ENCODE measurements at regions not wholly inside any gene's neighbourhood (a gene's known extent, or its start where the extent isn't known, plus 50 kb on each side); places are given as distances from the start of the nearest gene placed in this dataset.

- Histone ChIP-seq H3K4me2 (ENCODE audit: insufficient read depth, low read length) (no peak overlapping the region), H4K20me1 (ENCODE audit: insufficient read depth, low read length) (no peaks in the 10 kb centered on the region), H3K79me2 (ENCODE audit: insufficient read depth, low read length) (no peaks in the 10 kb centered on the region), H3K4me3 (ENCODE audit: insufficient read depth, low read length) (no peak overlapping the region), H3K4me1 (ENCODE audit: insufficient read depth, low read length) (no peaks in the 10 kb centered on the region), H3K27me3 (ENCODE audit: insufficient read depth, low read length) (peaks cover 10% of the 10 kb centered on the region), H3K36me3 (ENCODE audit: insufficient read depth, low read length) (no peaks in the 10 kb centered on the region), H2AFZ (ENCODE audit: low read length) (no peak overlapping the region), H3K9me3 (ENCODE audit: low read depth, low read length) (no peaks in the 10 kb centered on the region), H3K27ac (ENCODE audit: low read depth, low read length) (no peak overlapping the region)
- no peak for DNase-seq (ENCODE audit: insufficient read length, low spot score, missing footprints)
- TF ChIP-seq CTCF (IDR thresholded peaks at IDR 0.05; ENCODE audit: extremely low read depth, low read depth, low read length) = no peak
Measured at GRCh38 chr2:120403676-120404075, 57.7 kb downstream of the INHBB start.

- no peaks in the 10 kb centered on the region for H3K36me3 ChIP-seq (ENCODE audit: insufficient read depth, low read length)
- no peak overlapping the region for H3K4me2 ChIP-seq (ENCODE audit: insufficient read depth, low read length)
- H3K27ac ChIP-seq (ENCODE audit: low read depth, low read length) = no peak overlapping the region
- no peak overlapping the region for H3K4me3 ChIP-seq (ENCODE audit: insufficient read depth, low read length)
- H3K9me3 ChIP-seq (ENCODE audit: low read depth, low read length) = no peaks in the 10 kb centered on the region
- TF ChIP-seq CTCF (IDR thresholded peaks at IDR 0.05; ENCODE audit: extremely low read depth, low read depth, low read length) = no peak
- peaks cover 10% of the 10 kb centered on the region for H3K27me3 ChIP-seq (ENCODE audit: insufficient read depth, low read length)
- H3K4me1 ChIP-seq (ENCODE audit: insufficient read depth, low read length) = no peaks in the 10 kb centered on the region
- H4K20me1 ChIP-seq (ENCODE audit: insufficient read depth, low read length) = no peaks in the 10 kb centered on the region
- no peaks in the 10 kb centered on the region for H3K79me2 ChIP-seq (ENCODE audit: insufficient read depth, low read length)
- H2AFZ ChIP-seq (ENCODE audit: low read length) = no peak overlapping the region
- no peak for DNase-seq (ENCODE audit: insufficient read length, low spot score, missing footprints)
Measured at GRCh38 chr2:120404274-120404673, 58.3 kb downstream of the INHBB start.

- peak; percentile 37 for DNase-seq (ENCODE audit: insufficient read length, low spot score, missing footprints)
- Histone ChIP-seq H3K79me2 (ENCODE audit: insufficient read depth, low read length) (no peaks in the 10 kb centered on the region), H3K4me1 (ENCODE audit: insufficient read depth, low read length) (no peaks in the 10 kb centered on the region), H3K4me2 (ENCODE audit: insufficient read depth, low read length) (no peak overlapping the region), H3K27ac (ENCODE audit: low read depth, low read length) (no peak overlapping the region), H3K36me3 (ENCODE audit: insufficient read depth, low read length) (no peaks in the 10 kb centered on the region), H3K27me3 (ENCODE audit: insufficient read depth, low read length) (peaks cover 7% of the 10 kb centered on the region), H3K4me3 (ENCODE audit: insufficient read depth, low read length) (no peak overlapping the region), H3K9me3 (ENCODE audit: low read depth, low read length) (peaks cover 4% of the 10 kb centered on the region), H2AFZ (ENCODE audit: low read length) (no peak overlapping the region), H4K20me1 (ENCODE audit: insufficient read depth, low read length) (no peaks in the 10 kb centered on the region)
- no peak for TF ChIP-seq CTCF (IDR thresholded peaks at IDR 0.05; ENCODE audit: extremely low read depth, low read depth, low read length)
Measured at GRCh38 chr2:120404941-120405758, 59.2 kb downstream of the INHBB start.

GRCh38 chr2:120405759-120406099 is 59.8 kb downstream of the INHBB start:
- Histone ChIP-seq H3K4me2 (ENCODE audit: insufficient read depth, low read length) (no peak overlapping the region), H3K79me2 (ENCODE audit: insufficient read depth, low read length) (no peaks in the 10 kb centered on the region), H3K9me3 (ENCODE audit: low read depth, low read length) (peaks cover 5% of the 10 kb centered on the region), H3K27ac (ENCODE audit: low read depth, low read length) (no peak overlapping the region), H3K36me3 (ENCODE audit: insufficient read depth, low read length) (no peaks in the 10 kb centered on the region), H2AFZ (ENCODE audit: low read length) (no peak overlapping the region), H3K4me1 (ENCODE audit: insufficient read depth, low read length) (no peaks in the 10 kb centered on the region), H3K4me3 (ENCODE audit: insufficient read depth, low read length) (no peak overlapping the region), H4K20me1 (ENCODE audit: insufficient read depth, low read length) (no peaks in the 10 kb centered on the region), H3K27me3 (ENCODE audit: insufficient read depth, low read length) (peaks cover 3% of the 10 kb centered on the region)
- no peak for TF ChIP-seq CTCF (IDR thresholded peaks at IDR 0.05; ENCODE audit: extremely low read depth, low read depth, low read length)
- peak; percentile 41 for DNase-seq (ENCODE audit: insufficient read length, low spot score, missing footprints)
